ENCODE measurements at regions not wholly inside any gene's neighbourhood (a gene's known extent, or its start where the extent isn't known, plus 50 kb on each side); places are given as distances from the start of the nearest gene placed in this dataset.
A peak's percentile ranks its signal among the peaks of the same experiment; 100 is the strongest.

GRCh38 chr21:16363100-16363499, 633.3 kb downstream of the USP25 start:
- no peak for DNase-seq (ENCODE audit: low spot score)

DNA sequence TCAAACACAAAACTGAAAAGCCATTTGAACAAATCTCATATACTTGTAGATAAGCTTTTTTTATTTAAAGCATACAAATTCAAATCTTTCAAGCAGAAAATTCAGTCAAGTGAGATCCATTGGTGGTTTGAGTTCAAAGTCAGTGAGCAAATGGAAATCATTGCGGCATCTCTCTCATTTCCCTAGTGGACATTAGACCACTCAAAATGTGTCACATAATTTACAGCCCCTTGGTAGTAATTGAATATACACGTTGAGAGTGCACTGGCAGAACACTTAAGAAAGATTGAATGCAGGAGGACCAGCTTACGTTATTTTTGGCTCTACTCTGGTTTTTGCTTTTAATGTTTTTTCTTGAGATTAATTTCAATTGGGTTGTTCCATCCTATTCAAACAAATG, 633.7 kb downstream of the USP25 start:
- DNase-seq (ENCODE audit: low spot score), result no peak

DNA sequence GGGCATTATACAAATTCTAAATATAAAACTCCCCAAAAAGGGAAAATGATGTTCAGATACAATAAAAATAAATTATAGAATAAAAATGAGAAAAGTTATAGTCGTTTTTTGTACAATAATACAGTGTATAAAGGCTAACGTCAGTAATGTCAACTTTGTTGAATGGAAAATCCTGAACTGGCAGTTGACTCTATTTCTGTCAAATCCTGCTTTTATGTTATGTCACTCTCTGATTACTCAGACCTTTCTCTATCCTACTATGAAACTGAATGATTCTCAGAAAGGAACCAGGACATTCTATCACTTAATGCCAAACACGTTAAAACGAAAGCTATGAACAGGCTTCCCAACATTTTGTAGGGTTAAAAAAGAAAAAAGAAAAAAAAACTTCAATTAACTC, 636.4 kb downstream of the USP25 start:
- no peak for DNase-seq (ENCODE audit: low spot score)

DNA sequence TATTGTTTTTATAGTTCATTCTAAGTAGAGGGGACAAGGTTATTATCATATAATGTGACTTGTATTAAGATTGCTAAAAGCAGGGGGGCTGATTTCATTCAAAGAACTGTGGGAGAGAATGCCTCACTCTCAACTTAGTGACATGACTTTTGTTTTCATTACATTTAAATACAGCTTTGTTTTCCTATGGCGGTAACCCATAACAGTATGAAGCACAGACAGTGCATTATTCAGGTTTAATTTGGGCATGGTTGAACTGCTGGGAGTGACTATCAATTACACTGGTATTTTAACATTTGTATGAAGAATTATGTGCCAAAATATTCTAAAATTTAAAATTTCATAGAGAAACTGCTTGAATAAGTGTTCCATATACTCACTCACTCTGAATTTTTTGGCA, 637.3 kb downstream of the USP25 start:
- no peak for DNase-seq (ENCODE audit: low spot score)

DNA sequence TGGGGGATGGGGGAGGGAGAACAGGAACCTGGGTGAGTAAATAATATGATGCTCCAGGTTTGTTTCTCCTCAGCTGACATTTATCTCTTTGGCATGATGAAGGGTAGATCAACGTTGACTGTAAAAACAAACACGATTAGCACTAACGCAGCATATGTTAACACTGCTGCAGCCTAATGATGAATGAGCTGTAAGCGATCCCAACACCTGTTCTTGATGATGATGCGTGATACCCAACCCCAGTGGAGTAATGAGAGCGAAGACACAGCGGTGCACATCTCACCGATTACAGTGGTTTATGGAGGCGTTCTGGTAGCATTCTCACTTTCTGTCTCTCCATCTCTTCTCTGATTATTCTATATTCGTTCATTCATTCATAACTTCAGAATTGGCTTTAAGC, 640.4 kb downstream of the USP25 start:
- DNase-seq (ENCODE audit: low spot score), result no peak

DNA sequence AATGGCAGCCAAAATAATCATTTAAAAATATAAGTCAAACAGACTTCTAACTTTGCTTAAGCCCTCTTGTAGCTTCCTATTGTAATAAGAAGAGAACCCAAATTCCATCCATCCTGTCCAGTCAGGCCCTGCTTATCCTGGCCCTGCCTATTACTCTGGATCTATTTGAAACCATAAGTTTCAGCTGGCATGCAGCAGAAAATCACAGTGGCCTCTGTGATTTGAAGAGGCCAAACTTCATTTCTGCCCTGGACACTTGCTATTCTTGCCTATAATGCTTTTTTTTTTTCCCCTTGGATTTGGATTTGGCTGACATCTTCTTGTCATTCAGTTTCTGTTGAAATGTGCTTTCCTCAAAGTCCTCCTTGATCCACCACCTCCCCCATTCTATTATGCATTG, 642.8 kb downstream of the USP25 start:
- DNase-seq (ENCODE audit: low spot score), result peak; percentile 32

- no peak for DNase-seq (ENCODE audit: low spot score)
Measured at GRCh38 chr21:16376673-16377072, 646.9 kb downstream of the USP25 start.

GRCh38 chr21:16377120-16377658, 647.4 kb downstream of the USP25 start:
- DNase-seq (ENCODE audit: low spot score), result no peak

GRCh38 chr21:16377857-16378256, 648.1 kb downstream of the USP25 start:
- no peak for DNase-seq (ENCODE audit: low spot score)

- no peak for DNase-seq (ENCODE audit: low spot score)
Measured at GRCh38 chr21:16378525-16378924, 648.7 kb downstream of the USP25 start.

DNA sequence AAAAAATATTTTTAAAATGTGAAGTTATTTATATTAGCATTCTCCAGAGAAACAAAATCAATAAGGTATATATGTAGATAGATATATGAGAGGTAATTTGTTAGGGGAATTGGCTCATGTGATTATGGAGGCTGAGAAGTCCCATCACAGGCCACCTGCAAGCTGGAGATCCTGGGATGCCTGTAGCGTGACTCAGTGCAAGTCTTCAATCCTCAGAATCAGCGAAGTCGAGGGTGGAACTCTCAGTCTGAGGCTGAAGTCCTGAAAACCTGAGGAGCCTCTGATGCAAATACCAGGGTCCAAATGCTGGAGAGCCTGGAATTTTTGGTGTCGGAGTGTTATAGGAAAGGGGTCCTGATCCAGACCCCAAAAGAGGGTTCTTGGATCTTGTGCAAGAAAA, 658.5 kb downstream of the USP25 start:
- DNase-seq (ENCODE audit: low spot score), result no peak

GRCh38 chr21:16388911-16389560, 659.3 kb downstream of the USP25 start:
- DNase-seq (ENCODE audit: low spot score), result no peak

DNA sequence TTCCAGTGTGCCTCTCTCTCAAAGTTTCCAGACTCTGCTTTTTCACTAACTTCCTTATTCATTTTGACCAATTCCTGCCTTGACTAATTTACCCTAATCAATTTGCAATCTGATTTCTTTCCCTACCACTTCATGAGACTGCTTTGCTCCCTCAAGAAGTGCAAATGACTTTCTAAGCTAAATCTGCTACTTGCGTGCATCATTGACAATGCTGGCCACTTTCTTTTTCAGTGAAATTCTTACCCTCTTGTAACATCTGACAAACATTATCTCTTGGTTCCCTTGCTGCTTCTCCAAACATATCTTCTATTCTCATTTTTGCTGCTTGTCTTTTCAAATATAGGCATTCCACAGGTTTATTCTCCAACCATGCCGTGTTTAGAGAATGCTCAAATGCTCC, 659.9 kb downstream of the USP25 start:
- no peak for DNase-seq (ENCODE audit: low spot score)

- no peak for DNase-seq (ENCODE audit: low spot score)
Measured at GRCh38 chr21:16395285-16395684, 665.5 kb downstream of the USP25 start.

- no peak for DNase-seq (ENCODE audit: low spot score)
Measured at GRCh38 chr21:16402752-16403151, 673.0 kb downstream of the USP25 start.

GRCh38 chr21:16404776-16405175, 675.0 kb downstream of the USP25 start:
- DNase-seq (ENCODE audit: low spot score), result no peak

GRCh38 chr21:16406355-16406754, 676.6 kb downstream of the USP25 start:
- no peak for DNase-seq (ENCODE audit: low spot score)

DNA sequence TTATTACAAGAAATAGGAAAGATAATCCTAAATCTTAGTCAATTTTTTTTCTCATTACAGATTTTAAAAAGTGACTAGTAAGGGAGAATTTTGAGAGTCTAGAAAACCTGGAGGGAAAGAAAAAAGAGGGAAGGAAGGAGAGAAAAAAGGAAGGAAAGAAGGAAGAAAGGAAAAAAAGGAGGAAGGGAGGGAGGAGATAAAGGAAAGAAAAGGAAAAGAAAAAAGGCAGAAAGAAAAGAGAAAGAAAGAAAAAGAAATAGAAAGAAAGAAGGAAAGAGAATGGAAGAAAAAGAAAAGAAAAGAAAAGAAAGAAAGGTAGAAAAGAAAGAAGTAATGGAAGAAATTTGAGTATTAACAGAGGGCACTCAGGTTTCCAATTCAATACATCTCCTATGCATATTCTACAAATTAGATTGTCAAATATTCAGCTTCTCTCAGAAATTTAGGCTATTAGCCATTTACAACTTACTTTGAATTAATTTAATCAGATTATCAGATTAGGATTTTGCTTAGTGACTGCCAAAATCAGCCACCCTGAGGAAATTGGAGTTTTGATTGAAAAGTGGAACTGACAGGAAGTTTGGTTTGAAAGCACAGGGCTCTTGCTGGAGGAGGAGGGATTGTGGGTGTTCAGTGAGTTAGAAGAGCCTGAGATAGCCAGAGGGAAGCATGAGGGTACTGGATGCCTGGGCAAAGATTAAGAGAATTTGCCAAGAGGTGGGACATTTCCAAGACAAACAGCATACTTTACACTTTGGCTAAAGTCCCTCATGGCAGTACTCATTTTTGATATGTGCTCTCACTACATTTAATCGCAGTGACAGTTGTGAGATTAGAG, 677.8 kb downstream of the USP25 start:
- DNase-seq (ENCODE audit: low spot score), result no peak

DNA sequence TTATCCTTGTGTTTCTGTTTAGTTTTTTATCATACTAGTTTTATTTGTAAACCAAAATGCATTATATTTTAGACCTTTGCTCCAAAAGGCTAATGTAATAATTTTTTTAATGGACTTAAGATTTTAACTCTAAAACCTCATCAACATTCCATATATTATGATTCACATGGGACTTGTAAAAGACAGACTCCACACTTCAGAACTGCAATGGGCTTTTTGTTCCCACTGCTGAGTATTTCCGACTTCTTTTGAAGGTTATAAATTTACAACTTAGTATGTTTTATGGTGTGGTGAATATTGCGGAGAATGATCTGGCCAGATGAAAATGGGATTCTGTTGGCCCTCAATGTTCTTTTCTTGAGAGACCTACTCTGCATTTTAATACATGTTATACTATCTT, 678.5 kb downstream of the USP25 start:
- DNase-seq (ENCODE audit: low spot score), result no peak

GRCh38 chr21:16409352-16409751, 679.6 kb downstream of the USP25 start:
- no peak for DNase-seq (ENCODE audit: low spot score)

DNA sequence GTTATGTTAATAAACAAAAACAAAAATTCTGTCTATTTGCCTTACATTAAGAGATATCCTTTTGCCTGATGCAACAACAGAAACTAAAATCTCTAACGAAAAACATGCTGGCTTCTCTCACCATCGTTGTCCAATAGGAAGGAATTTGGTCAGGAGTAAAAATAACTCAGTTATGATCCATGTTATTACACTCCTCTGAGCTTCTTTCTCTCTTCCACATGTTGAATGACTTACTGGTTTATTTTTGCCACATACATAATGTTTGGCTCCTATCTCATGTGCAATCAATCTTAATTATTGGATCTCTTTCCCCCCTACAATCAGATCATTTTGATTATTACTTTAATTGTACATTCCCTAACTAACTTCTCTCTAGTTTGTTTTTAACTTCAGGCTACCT, 688.4 kb downstream of the USP25 start:
- peak; percentile 57 for DNase-seq (ENCODE audit: low spot score)

- DNase-seq (ENCODE audit: low spot score), result peak; percentile 57
Measured at GRCh38 chr21:16418642-16419041, 688.9 kb downstream of the USP25 start.

DNA sequence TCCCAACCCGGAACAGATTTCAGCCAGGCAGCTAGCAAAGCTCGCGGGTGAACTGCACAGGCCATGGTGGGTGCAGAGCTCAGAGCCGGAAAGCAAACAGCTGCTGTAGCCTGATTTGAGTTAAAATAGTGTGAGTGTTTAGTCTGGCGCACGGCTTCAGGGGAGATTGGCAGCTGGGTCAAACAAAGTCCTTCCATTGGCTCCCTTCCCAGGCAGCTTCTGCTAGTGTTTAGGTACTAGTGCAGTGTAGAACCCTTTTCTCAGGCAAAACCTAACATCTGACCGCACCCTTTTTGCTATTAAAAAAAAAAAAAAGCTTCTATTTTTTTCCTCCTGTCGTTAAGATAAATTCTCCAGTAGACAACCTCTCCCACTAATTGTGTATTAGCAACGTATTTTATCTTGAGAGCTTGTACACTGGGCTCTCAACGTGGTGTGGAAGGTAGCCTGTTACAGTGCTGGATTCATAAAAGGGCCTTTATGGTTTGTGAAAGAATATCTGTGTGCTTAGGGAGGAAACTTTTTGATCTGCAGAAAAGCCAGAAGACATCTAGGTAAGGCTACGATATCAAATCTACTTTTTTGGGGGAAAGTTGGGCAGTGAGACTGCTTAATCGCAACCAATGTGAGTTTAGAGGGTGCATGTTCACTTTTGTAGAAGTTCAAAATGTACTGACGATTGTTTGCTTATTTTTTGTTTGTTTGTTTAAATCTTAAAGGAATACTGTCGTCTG, 689.6 kb downstream of the USP25 start:
- DNase-seq (ENCODE audit: low spot score), result peak; percentile 79

Data from cerebellar cortex (tissue), 1 donor.